Neural crest cell (in vitro differentiated cells): ENCODE measurements at regions not wholly inside any gene's neighbourhood (a gene's known extent, or its start where the extent isn't known, plus 50 kb on each side); places are given as distances from the start of the nearest gene placed in this dataset.

Experiments used
- DNase-seq: peaks from one replicate; pipeline ENCODE4 v3.0.0; 2021; ENCODE audit warnings: low read depth, mixed read lengths, low spot score
- H3K27ac Mint-ChIP-seq: one replicate; pipeline ENCODE4 v1.8.0; 2021; ENCODE audit warnings: mild to moderate bottlenecking, mixed read lengths; ENCODE audit not compliant: unreplicated experiment
- H3K27me3 Mint-ChIP-seq: 2 replicates; pipeline ENCODE4 v1.8.0; 2021; ENCODE audit warnings: low read depth, mild to moderate bottlenecking, mixed read lengths
- H3K36me3 Mint-ChIP-seq: 2 replicates; pipeline ENCODE4 v1.8.0; 2021; ENCODE audit warnings: low read depth, mild to moderate bottlenecking, mixed read lengths
- H3K4me1 Mint-ChIP-seq: 2 replicates; pipeline ENCODE4 v1.8.0; 2021; ENCODE audit warnings: mixed read lengths
- H3K4me3 Mint-ChIP-seq: one replicate; pipeline ENCODE4 v1.8.0; 2021; ENCODE audit warnings: mild to moderate bottlenecking, mixed read lengths
- H3K9me3 Mint-ChIP-seq: 2 replicates; pipeline ENCODE4 v1.8.0; 2021; ENCODE audit warnings: mixed read lengths
- CTCF ChIP-seq: fragments of 200-600 bp; sonication (generic); conservative IDR thresholded peaks from 2 replicates; pipeline ENCODE4 v1.5.0; 2021; ENCODE audit warnings: antibody characterized with exemption, mild to moderate bottlenecking

GRCh38 chr13:48761256-48761655 lies 107.5 kb downstream of the CYSLTR2 start:
- Mint-ChIP-seq H3K27me3 (no peaks in the 10 kb centered on the region), H3K4me3 (no peak overlapping the region), H3K9me3 (peaks cover 18% of the 10 kb centered on the region), H3K4me1 (no peaks in the 10 kb centered on the region), H3K27ac (no peak overlapping the region), H3K36me3 (no peaks in the 10 kb centered on the region)
- TF ChIP-seq CTCF: no peak
- DNase-seq: no peak

GRCh38 chr13:48769107-48769704 lies 115.5 kb downstream of the CYSLTR2 start:
- DNase-seq: peak; percentile 95
- peaks cover 4% of the 10 kb centered on the region for H3K4me1 Mint-ChIP-seq
- no peaks in the 10 kb centered on the region for H3K27me3 Mint-ChIP-seq
- H3K27ac Mint-ChIP-seq: no peak overlapping the region
- peak; percentile 99 for TF ChIP-seq CTCF
- H3K36me3 Mint-ChIP-seq: peaks cover 3% of the 10 kb centered on the region
- no peak overlapping the region for H3K4me3 Mint-ChIP-seq
- H3K9me3 Mint-ChIP-seq: peaks cover 9% of the 10 kb centered on the region

- no peak overlapping the region for H3K4me3 Mint-ChIP-seq
- TF ChIP-seq CTCF: no peak
- H3K9me3 Mint-ChIP-seq: peaks cover 9% of the 10 kb centered on the region
- peaks cover 3% of the 10 kb centered on the region for H3K36me3 Mint-ChIP-seq
- H3K27ac Mint-ChIP-seq: no peak overlapping the region
- no peaks in the 10 kb centered on the region for H3K27me3 Mint-ChIP-seq
- no peak for DNase-seq
- peaks cover 4% of the 10 kb centered on the region for H3K4me1 Mint-ChIP-seq
Measured at GRCh38 chr13:48770372-48770771, 116.6 kb downstream of the CYSLTR2 start.

- DNase-seq: no peak
- peaks cover 3% of the 10 kb centered on the region for H3K9me3 Mint-ChIP-seq
- no peak overlapping the region for H3K4me3 Mint-ChIP-seq
- no peaks in the 10 kb centered on the region for H3K27me3 Mint-ChIP-seq
- no peak overlapping the region for H3K27ac Mint-ChIP-seq
- no peak for TF ChIP-seq CTCF
- H3K4me1 Mint-ChIP-seq: peaks cover 4% of the 10 kb centered on the region
- peaks cover 3% of the 10 kb centered on the region for H3K36me3 Mint-ChIP-seq
Measured at GRCh38 chr13:48772908-48773307, 119.2 kb downstream of the CYSLTR2 start.

- Mint-ChIP-seq H3K27ac (no peak overlapping the region), H3K27me3 (no peaks in the 10 kb centered on the region), H3K4me1 (peaks cover 4% of the 10 kb centered on the region), H3K9me3 (peaks cover 3% of the 10 kb centered on the region), H3K4me3 (no peak overlapping the region), H3K36me3 (peaks cover 3% of the 10 kb centered on the region)
- DNase-seq: no peak
- TF ChIP-seq CTCF: no peak
Measured at GRCh38 chr13:48773531-48774275, 120.0 kb downstream of the CYSLTR2 start.
